ENCODE measurements at regions not wholly inside any gene's neighbourhood (a gene's known extent, or its start where the extent isn't known, plus 50 kb on each side); places are given as distances from the start of the nearest gene placed in this dataset.
A peak's percentile ranks its signal among the peaks of the same experiment; 100 is the strongest.

- no peak for FAIRE-seq
- POLR2A ChIA-PET = no interaction called here
- 0 out of 6 replicates have a peak, but pooled peaks of 1 of the 2 experiments have one; percentile 19 for ATAC-seq
- no peak overlapping the region for H3K4me2 ChIP-seq
- H3K27ac ChIP-seq = no peak overlapping the region
- CTCF ChIA-PET = interaction anchor here (0.6 to 0.7 kb wide), 3 partner anchors 116 to 196 kb away, joined by 3 to 4 read pairs (median 3); no protein-coding TSS in a partner anchor
- TF ChIP-seq, protein P1, sequence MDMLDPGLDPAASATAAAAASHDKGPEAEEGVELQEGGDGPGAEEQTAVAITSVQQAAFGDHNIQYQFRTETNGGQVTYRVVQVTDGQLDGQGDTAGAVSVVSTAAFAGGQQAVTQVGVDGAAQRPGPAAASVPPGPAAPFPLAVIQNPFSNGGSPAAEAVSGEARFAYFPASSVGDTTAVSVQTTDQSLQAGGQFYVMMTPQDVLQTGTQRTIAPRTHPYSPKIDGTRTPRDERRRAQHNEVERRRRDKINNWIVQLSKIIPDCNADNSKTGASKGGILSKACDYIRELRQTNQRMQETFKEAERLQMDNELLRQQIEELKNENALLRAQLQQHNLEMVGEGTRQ (IDR thresholded peaks at IDR 0.05) = no peak
- TF ChIP-seq, protein P2, sequence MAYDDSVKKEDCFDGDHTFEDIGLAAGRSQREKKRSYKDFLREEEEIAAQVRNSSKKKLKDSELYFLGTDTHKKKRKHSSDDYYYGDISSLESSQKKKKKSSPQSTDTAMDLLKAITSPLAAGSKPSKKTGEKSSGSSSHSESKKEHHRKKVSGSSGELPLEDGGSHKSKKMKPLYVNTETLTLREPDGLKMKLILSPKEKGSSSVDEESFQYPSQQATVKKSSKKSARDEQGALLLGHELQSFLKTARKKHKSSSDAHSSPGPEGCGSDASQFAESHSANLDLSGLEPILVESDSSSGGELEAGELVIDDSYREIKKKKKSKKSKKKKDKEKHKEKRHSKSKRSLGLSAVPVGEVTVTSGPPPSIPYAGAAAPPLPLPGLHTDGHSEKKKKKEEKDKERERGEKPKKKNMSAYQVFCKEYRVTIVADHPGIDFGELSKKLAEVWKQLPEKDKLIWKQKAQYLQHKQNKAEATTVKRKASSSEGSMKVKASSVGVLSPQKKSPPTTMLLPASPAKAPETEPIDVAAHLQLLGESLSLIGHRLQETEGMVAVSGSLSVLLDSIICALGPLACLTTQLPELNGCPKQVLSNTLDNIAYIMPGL (CRISPR knock-in tag; IDR thresholded peaks at IDR 0.05; ENCODE audit: borderline replicate concordance) = no peak
- TF ChIP-seq EHMT2 (IDR thresholded peaks at IDR 0.05; ENCODE audit: low read depth) = no peak
- TF ChIP-seq MAFK (IDR thresholded peaks at IDR 0.05; ENCODE audit: partially characterized antibody) = no peak
- no peak for TF ChIP-seq CBX8 (IDR thresholded peaks at IDR 0.05)
- TF ChIP-seq REST (IDR thresholded peaks at IDR 0.05) = no peak
- no peak for TF ChIP-seq HEYL (CRISPR knock-in tag; IDR thresholded peaks at IDR 0.05)
- TF ChIP-seq EHF (CRISPR knock-in tag; IDR thresholded peaks at IDR 0.05) = no peak
- TF ChIP-seq RNF2 (IDR thresholded peaks at IDR 0.05; ENCODE audit: borderline replicate concordance, low read depth) = no peak
- TF ChIP-seq KDM5A (IDR thresholded peaks at IDR 0.05) = no peak
- TF ChIP-seq HOXB13 (CRISPR knock-in tag; IDR thresholded peaks at IDR 0.05; ENCODE audit: low read depth) = no peak
- no peak for TF ChIP-seq SREBF2 (IDR thresholded peaks at IDR 0.05)
- TF ChIP-seq ATOH8 (CRISPR knock-in tag; IDR thresholded peaks at IDR 0.05; ENCODE audit: low read depth) = no peak
- TF ChIP-seq GATA3 (IDR thresholded peaks at IDR 0.05; ENCODE audit: borderline replicate concordance) = no peak
- WGBS (ENCODE audit: missing lambda C conversion rate) = 3% methylated on average over 3 of the region's 3 CpGs
- no peak overlapping the region for H3K4me3 ChIP-seq
- H3K4me1 ChIP-seq = no peaks in the 10 kb centered on the region
- H3K9me3 ChIP-seq = no peaks in the 10 kb centered on the region
- DNase-seq (ENCODE audit: low read depth in 1 of 2, low spot score in 1 of 2) = no peak
Measured at GRCh38 chr15:53080484-53080883, 290.3 kb upstream of the ONECUT1 start.

GRCh38 chr15:53074221-53074620 lies 284.1 kb upstream of the ONECUT1 start:
- DNase-seq (ENCODE audit: low read depth in 1 of 2, low spot score in 1 of 2) = no peak

More at GRCh38 chr15:53074221-53074620, 284.1 kb upstream of the ONECUT1 start:
- H3K9me3 ChIP-seq = no peaks in the 10 kb centered on the region
- no peak overlapping the region for H3K4me3 ChIP-seq
- 5% methylated on average over 3 of the region's 3 CpGs for WGBS (ENCODE audit: missing lambda C conversion rate)
- FAIRE-seq (no peak), ATAC-seq (no peak)
- H3K4me1 ChIP-seq = peaks cover 4% of the 10 kb centered on the region; the same call in 1 of the 3 replicates
- POLR2A ChIA-PET = no interaction called here
- H3K27ac ChIP-seq = no peak overlapping the region
- CTCF ChIA-PET = interaction anchor here (0.7 to 1.1 kb wide), 2 partner anchors 18 to 116 kb away, joined by 3 read pairs; no protein-coding TSS in a partner anchor
- TF ChIP-seq HDAC2 (IDR thresholded peaks at IDR 0.05) = no peak
- no peak for TF ChIP-seq HEYL (CRISPR knock-in tag; IDR thresholded peaks at IDR 0.05)
- no peak for TF ChIP-seq KDM1A (IDR thresholded peaks at IDR 0.05; ENCODE audit: low read depth)
- no peak for TF ChIP-seq CHD2 (IDR thresholded peaks at IDR 0.05; ENCODE audit: low read length, partially characterized antibody)
- peak; percentile 59 for TF ChIP-seq MAFK (IDR thresholded peaks at IDR 0.05; ENCODE audit: partially characterized antibody)
- no peak for TF ChIP-seq SMC3 (IDR thresholded peaks at IDR 0.05)
- TF ChIP-seq, protein P1 (IDR thresholded peaks at IDR 0.05) = no peak
- H3K4me2 ChIP-seq = no peak overlapping the region
